Adrenal gland (tissue), 5 donors: ENCODE measurements at regions not wholly inside any gene's neighbourhood (a gene's known extent, or its start where the extent isn't known, plus 50 kb on each side); places are given as distances from the start of the nearest gene placed in this dataset.

Experiments
- CTCF ChIP-seq, 6 experiments: fragments of 450-650 bp in 4 of 6; fragments of 200-600 bp in 2 of 6; sonication (generic) in 1 of 6; IDR thresholded peaks; 1 replicate in 5 of 6; 2 replicates in 1 of 6; pipeline versions ENCODE4 v1.5.1 to v1.8.0; 2016 to 2021; ENCODE audit warnings: antibody characterized with exemption in 6 of 6, mild to moderate bottlenecking in 2 of 6, moderate library complexity in 1 of 6
- POLR2A ChIP-seq, 2 donors: fragments of 450-650 bp; IDR thresholded peaks; one replicate each; pipeline ENCODE4 v1.6.1; 2017; ENCODE audit warnings: antibody characterized with exemption in 2 of 2, mild to moderate bottlenecking in 2 of 2, moderate library complexity in 1 of 2
- donor health status: DM: no; HTN: no; CAD: no.

- TF ChIP-seq POLR2A (IDR thresholded peaks at IDR 0.05) (no peak), CTCF (IDR thresholded peaks at IDR 0.05) (no peak)
Measured at GRCh38 chr3:106161246-106161645, 292.4 kb upstream of the CBLB start.
